HUDEP-2 (cell line): ENCODE measurements at regions not wholly inside any gene's neighbourhood (a gene's known extent, or its start where the extent isn't known, plus 50 kb on each side); places are given as distances from the start of the nearest gene placed in this dataset.

ENCODE experiments used
- DNase-seq, 76 experiments: peaks; one replicate each; lab custom pipeline; 2025; ENCODE audit not compliant: unreplicated experiment in 76 of 76; lab: John Stamatoyannopoulos, UW

GRCh38 chr2:19846567-19846966 is 55.2 kb downstream of the TTC32 start:
- no peak for DNase-seq

GRCh38 chr2:19846030-19846429 is 55.8 kb downstream of the TTC32 start:
- no peak for DNase-seq

- DNase-seq: no peak
These were observed 56.4 kb downstream of the TTC32 start for GRCh38 chr2:19845323-19845920.

GRCh38 chr2:19844750-19845149 is 57.0 kb downstream of the TTC32 start:
- DNase-seq: no peak

- DNase-seq: no peak
These were observed 57.7 kb downstream of the TTC32 start for GRCh38 chr2:19843992-19844515.

GRCh38 chr2:19841918-19842693 is 59.7 kb downstream of the TTC32 start:
- DNase-seq: no peak

GRCh38 chr2:19839438-19839837 is 62.3 kb downstream of the TTC32 start:
- no peak for DNase-seq

GRCh38 chr2:19838616-19839015 is 63.2 kb downstream of the TTC32 start:
- no peak for DNase-seq

- DNase-seq: no peak
These were observed 64.5 kb downstream of the TTC32 start for GRCh38 chr2:19837235-19837766.

- no peak for DNase-seq
These were observed 66.0 kb downstream of the TTC32 start for GRCh38 chr2:19835781-19836281.

- DNase-seq: no peak
These were observed 67.8 kb downstream of the TTC32 start for GRCh38 chr2:19833978-19834377.

- no peak for DNase-seq
These were observed 72.1 kb downstream of the TTC32 start for GRCh38 chr2:19829672-19830071.

- DNase-seq: peak in 1 of 76 experiments; percentile 15
These were observed 74.9 kb downstream of the TTC32 start for GRCh38 chr2:19826874-19827273.

GRCh38 chr2:19823507-19823906 is 78.3 kb downstream of the TTC32 start:
- no peak for DNase-seq

GRCh38 chr2:19819097-19820065 is 82.4 kb downstream of the TTC32 start:
- no peak for DNase-seq

- DNase-seq: no peak
These were observed 83.2 kb downstream of the TTC32 start for GRCh38 chr2:19818543-19818942.

- no peak for DNase-seq
These were observed 83.7 kb downstream of the TTC32 start for GRCh38 chr2:19818039-19818438.

- no peak for DNase-seq
These were observed 86.0 kb downstream of the TTC32 start for GRCh38 chr2:19815746-19816145.

GRCh38 chr2:19812166-19812565 is 89.6 kb downstream of the TTC32 start:
- DNase-seq: no peak

- DNase-seq: no peak
These were observed 90.6 kb downstream of the TTC32 start for GRCh38 chr2:19811186-19811585.

- DNase-seq: no peak
These were observed 91.1 kb downstream of the TTC32 start for GRCh38 chr2:19810637-19811036.
